LNCaP clone FGC (cell line): ENCODE measurements at regions not wholly inside any gene's neighbourhood (a gene's known extent, or its start where the extent isn't known, plus 50 kb on each side); places are given as distances from the start of the nearest gene placed in this dataset.

Experiments used
- DNase-seq: peaks from one replicate; pipeline ENCODE4 v3.0.0-alpha.2; 2011; ENCODE audit warnings: low read depth
- H3K4me3 ChIP-seq: 2 replicates; pipeline ENCODE4 v1.5.1; 2011; ENCODE audit warnings: mild to moderate bottlenecking, low read depth, low read length, control low read depth
- TF ChIP-seq, protein P1 (sequence below): IDR thresholded peaks from 2 replicates; pipeline ENCODE4 v1.5.1; 2012; ENCODE audit warnings: mild to moderate bottlenecking; ENCODE audit not compliant: control insufficient read depth, insufficient read depth; ENCODE audit errors: extremely low read depth

DNA sequence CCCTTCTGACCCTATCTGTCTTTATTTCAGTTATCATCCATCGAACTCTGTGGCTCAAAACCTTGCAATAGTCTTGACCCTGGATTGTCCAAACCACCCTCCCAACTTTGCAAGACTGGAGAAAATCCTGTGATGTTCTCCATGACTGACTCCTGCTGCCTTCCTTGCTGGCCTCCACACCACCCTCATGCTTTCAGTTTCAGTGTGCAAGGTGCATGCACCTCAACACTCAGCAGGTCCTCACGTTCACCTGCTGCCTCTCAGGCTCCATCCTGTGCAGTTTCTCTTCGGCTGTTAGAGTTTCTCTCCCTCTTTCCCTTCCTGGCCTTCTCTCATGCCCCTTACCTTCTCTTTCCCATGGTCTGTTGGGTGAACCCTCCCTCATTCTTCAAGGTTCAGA lies 59.4 kb upstream of the ASIC2 start:
- no peak overlapping the region for H3K4me3 ChIP-seq
- TF ChIP-seq, protein P1, sequence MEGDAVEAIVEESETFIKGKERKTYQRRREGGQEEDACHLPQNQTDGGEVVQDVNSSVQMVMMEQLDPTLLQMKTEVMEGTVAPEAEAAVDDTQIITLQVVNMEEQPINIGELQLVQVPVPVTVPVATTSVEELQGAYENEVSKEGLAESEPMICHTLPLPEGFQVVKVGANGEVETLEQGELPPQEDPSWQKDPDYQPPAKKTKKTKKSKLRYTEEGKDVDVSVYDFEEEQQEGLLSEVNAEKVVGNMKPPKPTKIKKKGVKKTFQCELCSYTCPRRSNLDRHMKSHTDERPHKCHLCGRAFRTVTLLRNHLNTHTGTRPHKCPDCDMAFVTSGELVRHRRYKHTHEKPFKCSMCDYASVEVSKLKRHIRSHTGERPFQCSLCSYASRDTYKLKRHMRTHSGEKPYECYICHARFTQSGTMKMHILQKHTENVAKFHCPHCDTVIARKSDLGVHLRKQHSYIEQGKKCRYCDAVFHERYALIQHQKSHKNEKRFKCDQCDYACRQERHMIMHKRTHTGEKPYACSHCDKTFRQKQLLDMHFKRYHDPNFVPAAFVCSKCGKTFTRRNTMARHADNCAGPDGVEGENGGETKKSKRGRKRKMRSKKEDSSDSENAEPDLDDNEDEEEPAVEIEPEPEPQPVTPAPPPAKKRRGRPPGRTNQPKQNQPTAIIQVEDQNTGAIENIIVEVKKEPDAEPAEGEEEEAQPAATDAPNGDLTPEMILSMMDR, result no peak
- no peak for DNase-seq

DNA sequence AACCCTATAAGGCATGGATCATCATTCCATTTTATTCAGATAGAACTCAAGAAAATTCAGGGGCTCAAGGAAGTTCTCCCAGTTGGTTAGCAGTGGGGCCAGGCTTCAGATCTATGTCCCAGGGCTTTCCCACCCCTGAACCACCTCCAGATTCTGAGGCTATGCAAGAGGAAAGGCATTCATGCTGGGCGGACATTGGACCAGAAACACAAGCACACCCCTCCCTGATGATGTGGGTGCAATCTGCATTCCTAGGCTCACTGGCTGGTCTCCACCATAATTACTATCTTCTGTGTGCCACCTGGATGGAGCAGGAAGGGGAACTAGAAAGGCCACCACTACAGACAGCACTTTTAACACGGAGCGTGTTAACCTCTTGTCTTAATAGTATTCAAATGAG lies 63.2 kb upstream of the ASIC2 start:
- DNase-seq, result no peak
- no peak overlapping the region for H3K4me3 ChIP-seq
- TF ChIP-seq, protein P1, result no peak

DNA sequence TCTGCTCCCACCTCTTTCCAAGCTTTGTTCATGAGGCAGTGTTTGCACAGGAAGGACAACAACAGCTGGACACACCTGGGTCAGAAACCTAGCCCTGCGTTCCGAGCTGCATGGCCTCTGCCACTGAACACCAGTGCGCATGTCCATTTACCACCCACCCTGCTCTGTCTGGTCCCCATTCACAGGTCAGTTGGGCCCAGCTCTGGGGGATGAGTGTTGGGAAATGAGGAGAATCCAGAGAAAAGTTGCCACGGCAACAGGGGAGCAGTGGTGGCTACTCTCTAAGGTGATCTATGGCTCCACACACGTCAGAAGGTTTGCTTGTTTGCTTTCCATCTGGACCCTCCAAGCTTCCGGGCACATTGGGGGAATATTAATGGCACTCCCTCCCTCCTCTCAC lies 70.4 kb upstream of the ASIC2 start:
- TF ChIP-seq, protein P1, result no peak
- no peak overlapping the region for H3K4me3 ChIP-seq
- DNase-seq, result no peak

DNA sequence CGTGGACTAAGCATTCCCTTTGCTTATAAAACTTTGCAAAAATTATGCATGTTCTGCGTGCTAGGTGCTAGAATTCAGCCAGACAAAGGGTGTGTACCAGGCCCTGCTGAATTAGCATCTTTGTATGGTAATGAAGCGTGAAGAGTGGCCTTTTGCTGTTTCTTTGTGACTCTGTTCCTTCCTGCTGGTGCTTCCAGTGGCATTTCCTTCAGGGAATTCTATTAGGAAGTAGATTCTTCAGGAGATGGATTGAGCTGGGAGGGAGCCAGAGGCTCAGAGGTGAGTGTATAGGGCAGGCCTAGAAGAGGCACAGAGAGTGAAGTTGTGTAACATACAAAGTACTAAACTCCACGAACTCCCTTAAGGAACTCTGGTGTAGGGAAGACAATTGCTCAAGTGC lies 73.9 kb upstream of the ASIC2 start:
- DNase-seq, result no peak
- TF ChIP-seq, protein P1, result no peak
- H3K4me3 ChIP-seq, result no peak overlapping the region

DNA sequence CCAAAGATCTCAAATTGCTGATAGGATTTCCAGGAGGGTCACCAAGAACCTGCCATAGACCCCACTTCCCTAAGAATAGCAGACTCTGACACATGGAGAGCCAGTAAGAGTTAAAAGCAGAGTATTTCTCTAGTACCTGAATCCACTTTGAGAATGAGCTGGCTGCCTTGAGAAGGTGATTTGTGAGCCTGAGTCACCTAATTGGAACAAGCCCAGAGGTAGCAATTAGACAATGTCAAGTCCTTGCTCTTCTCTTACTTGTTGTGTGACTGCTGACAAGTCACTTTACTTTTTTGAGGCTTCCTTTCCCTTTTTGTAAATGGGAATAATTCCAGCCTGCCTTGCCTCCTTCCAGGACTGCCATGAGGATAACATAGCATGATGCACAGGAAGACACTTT lies 76.1 kb upstream of the ASIC2 start:
- DNase-seq, result no peak
- H3K4me3 ChIP-seq, result no peak overlapping the region
- TF ChIP-seq, protein P1, result no peak

DNA sequence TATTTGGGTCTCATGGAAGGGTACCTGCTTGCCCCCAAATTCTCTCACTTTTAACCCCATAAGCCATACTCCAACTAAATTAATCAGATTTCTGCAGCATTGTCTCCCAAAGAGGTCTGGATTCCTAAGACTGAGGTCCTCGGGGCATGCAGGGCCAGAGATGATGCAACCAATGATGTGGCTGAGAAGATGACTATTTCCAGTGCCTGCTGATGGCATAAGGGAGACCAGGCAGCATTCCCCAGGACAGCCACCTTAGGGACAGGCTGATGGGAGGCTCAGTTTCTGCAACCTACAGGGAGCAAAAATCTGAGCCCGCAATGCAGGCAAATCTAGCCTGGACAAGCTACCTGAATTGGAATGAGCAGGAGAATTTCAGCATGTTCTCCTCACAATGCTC lies 76.8 kb upstream of the ASIC2 start:
- H3K4me3 ChIP-seq, result no peak overlapping the region
- no peak for DNase-seq
- TF ChIP-seq, protein P1, result no peak

DNA sequence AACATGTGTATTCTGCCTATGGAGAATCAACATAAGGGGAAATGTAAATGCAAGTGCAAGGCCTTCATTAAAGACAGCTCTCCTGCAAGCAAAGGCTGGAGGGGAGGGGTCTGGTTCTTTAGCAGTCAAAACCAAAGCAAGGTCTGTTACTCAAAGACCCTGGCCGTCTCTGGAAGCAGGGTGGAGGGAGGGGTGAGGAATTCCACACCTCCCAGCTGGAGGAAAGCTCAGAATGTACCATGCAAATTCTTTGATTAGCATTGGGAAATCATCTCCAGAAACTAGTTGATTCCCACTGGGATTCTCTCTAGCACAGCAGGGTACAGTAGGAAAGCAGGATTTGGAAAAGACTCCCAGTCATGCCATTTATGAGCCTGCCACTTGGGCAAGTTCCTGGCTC lies 77.3 kb upstream of the ASIC2 start:
- H3K4me3 ChIP-seq, result no peak overlapping the region
- no peak for DNase-seq
- TF ChIP-seq, protein P1, result no peak
